ENCODE measurements at regions not wholly inside any gene's neighbourhood (a gene's known extent, or its start where the extent isn't known, plus 50 kb on each side); places are given as distances from the start of the nearest gene placed in this dataset.

DNA sequence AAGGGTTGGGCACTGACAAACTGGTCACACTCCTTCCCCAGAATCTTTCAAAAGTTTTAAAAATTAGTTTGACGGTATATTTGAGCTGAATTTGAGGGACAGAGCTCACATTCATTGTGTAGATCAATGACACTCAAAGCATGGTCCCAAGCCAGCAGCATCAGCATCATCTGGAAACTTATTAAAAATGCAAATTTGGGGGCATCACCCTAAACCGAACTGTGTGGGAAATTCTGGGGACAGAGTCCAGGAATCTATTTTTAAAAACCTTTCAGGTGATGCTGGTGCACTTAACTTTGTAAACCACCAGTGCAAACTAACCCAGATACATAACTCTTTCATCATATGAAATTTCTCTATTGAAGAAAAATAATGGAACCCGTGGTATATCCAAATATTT lies 58.1 kb upstream of the MTAP start:
- no peaks in the 10 kb centered on the region for H3K9me3 ChIP-seq (replicated peaks)
- intact Hi-C loops (cut with micrococcal nuclease): no loop called here
- TF ChIP-seq, protein P1, sequence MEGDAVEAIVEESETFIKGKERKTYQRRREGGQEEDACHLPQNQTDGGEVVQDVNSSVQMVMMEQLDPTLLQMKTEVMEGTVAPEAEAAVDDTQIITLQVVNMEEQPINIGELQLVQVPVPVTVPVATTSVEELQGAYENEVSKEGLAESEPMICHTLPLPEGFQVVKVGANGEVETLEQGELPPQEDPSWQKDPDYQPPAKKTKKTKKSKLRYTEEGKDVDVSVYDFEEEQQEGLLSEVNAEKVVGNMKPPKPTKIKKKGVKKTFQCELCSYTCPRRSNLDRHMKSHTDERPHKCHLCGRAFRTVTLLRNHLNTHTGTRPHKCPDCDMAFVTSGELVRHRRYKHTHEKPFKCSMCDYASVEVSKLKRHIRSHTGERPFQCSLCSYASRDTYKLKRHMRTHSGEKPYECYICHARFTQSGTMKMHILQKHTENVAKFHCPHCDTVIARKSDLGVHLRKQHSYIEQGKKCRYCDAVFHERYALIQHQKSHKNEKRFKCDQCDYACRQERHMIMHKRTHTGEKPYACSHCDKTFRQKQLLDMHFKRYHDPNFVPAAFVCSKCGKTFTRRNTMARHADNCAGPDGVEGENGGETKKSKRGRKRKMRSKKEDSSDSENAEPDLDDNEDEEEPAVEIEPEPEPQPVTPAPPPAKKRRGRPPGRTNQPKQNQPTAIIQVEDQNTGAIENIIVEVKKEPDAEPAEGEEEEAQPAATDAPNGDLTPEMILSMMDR (IDR thresholded peaks at IDR 0.05; ENCODE audit: borderline replicate concordance): no peak

DNA sequence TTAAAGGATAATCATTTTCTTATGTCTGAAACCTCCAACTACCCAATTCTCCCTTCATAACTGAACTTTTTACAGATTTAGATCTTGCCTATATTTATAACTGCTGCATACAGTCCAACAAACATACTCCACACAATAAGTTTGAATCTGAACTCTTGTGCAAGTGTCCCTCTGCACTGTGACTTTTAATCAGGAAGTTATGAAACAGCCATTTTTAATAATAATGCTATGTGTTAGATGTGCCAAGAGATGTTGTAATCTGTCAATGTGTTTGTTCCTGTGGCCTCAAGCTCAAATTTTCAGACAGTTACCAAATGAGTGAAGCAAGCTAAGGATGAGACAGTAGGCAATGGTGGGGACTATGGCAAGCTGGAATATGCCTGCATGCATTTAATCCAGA lies 57.6 kb upstream of the MTAP start:
- no peak for DNase-seq
- Histone ChIP-seq H3K36me3 (no peaks in the 10 kb centered on the region), H3K9me3 (replicated peaks) (no peaks in the 10 kb centered on the region), H3K27ac (replicated peaks) (no peak overlapping the region), H3K27me3 (ENCODE audit: low read depth) (peaks cover 24% of the 10 kb centered on the region), H3K4me1 (no peaks in the 10 kb centered on the region), H3K4me3 (no peak overlapping the region)
- TF ChIP-seq, protein P1 (IDR thresholded peaks at IDR 0.05; ENCODE audit: borderline replicate concordance): no peak
- intact Hi-C loops (cut with micrococcal nuclease): no loop called here

More for the DNA sequence above, 58.1 kb upstream of the MTAP start:
- H3K27ac ChIP-seq (replicated peaks): no peak overlapping the region
- DNase-seq: no peak
- no peaks in the 10 kb centered on the region for H3K4me1 ChIP-seq
- no peak overlapping the region for H3K4me3 ChIP-seq
- no peaks in the 10 kb centered on the region for H3K36me3 ChIP-seq
- peaks cover 29% of the 10 kb centered on the region for H3K27me3 ChIP-seq (ENCODE audit: low read depth)

DNA sequence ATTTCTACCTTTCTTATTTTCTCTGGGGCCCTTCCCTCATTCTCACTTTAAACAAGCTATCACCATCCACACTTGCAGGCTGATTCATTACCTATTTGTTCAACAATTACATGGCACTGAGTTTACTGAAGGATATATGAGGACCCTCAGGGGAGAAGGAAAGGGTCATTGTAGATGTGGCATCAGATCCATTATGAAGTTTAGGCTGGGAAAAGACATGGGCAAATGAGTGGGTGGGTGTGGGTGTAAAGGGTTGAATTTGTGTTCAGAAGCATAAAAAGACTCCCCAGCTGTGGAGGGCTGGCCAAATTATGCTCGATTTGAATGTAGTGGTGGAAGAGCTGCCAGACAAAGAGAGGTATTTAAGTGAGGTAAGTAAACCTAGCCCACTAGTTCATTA lies 55.9 kb upstream of the MTAP start:
- intact Hi-C loops (cut with micrococcal nuclease): no loop called here
- H3K36me3 ChIP-seq: no peaks in the 10 kb centered on the region
- TF ChIP-seq, protein P1 (IDR thresholded peaks at IDR 0.05; ENCODE audit: borderline replicate concordance): no peak
- no peak for DNase-seq
- H3K4me3 ChIP-seq: no peak overlapping the region
- no peaks in the 10 kb centered on the region for H3K4me1 ChIP-seq
- peaks cover 17% of the 10 kb centered on the region for H3K27me3 ChIP-seq (ENCODE audit: low read depth)
- H3K9me3 ChIP-seq (replicated peaks): no peaks in the 10 kb centered on the region
- no peak overlapping the region for H3K27ac ChIP-seq (replicated peaks)

DNA sequence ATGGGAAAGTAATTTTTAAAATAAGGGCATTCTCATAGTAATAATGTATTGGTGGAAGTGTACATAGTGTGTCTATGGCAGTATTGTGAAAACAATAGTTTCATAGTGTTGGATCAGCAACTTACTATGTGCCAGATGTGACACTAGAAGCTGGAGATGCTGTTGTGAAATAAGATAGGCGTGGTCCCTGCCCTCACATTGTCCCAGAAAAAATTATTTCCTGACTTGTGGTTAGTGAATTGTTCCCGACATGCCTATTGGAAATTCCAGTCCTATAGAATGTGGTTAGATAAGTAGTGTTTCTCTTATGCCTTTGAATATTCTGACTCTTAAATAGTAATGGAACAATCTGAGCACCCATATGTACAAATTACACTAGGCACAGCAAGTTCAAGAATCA lies 55.3 kb upstream of the MTAP start:
- intact Hi-C loops (cut with micrococcal nuclease): no loop called here
- H3K9me3 ChIP-seq (replicated peaks): no peaks in the 10 kb centered on the region
- no peak for DNase-seq

DNA sequence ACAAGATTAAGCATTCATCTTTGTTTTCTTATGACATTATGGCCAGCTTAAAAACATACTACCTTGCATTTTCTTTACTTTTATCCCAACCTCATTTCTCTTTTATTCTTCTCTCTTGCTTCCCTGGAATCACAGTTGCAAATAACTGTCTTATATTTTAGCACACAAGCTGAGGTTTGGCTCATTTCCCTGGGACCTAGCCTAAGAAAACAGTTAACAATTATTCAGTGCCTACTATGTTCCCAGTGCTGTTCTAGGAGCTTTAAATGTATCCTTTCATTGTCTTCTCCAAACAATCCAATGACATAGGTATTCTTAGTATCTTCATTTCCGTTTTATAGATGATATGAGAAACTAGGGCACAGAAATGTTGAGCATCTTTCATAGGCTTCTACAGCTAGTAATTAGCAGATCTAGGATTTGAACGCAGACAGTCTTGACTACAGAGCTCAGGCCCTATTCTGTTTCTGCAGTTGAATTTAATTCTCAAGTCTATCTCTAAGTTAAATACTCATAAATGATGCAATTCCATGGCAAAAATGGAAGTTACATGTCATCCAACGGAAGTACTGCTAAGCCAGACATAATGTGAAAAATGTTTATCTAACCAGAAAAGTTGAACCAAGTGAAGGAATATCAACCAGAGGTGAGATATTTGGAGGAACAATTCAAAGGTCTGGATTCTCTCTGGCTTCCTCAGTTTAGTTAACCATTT lies 52.3 kb upstream of the MTAP start:
- Histone ChIP-seq H3K9me3 (replicated peaks) (no peaks in the 10 kb centered on the region), H3K4me1 (no peaks in the 10 kb centered on the region), H3K27ac (replicated peaks) (no peak overlapping the region), H3K4me3 (no peak overlapping the region), H3K36me3 (no peaks in the 10 kb centered on the region), H3K27me3 (ENCODE audit: low read depth) (peaks cover 36% of the 10 kb centered on the region)
- intact Hi-C loops (cut with micrococcal nuclease): no loop called here
- TF ChIP-seq, protein P1 (IDR thresholded peaks at IDR 0.05; ENCODE audit: borderline replicate concordance): no peak
- no peak for DNase-seq

More for the DNA sequence above, 55.3 kb upstream of the MTAP start:
- H3K27me3 ChIP-seq (ENCODE audit: low read depth): peaks cover 11% of the 10 kb centered on the region
- H3K4me3 ChIP-seq: no peak overlapping the region
- no peaks in the 10 kb centered on the region for H3K4me1 ChIP-seq
- no peaks in the 10 kb centered on the region for H3K36me3 ChIP-seq
- no peak overlapping the region for H3K27ac ChIP-seq (replicated peaks)
- TF ChIP-seq, protein P1 (IDR thresholded peaks at IDR 0.05; ENCODE audit: borderline replicate concordance): no peak
